ENCODE measurements at regions not wholly inside any gene's neighbourhood (a gene's known extent, or its start where the extent isn't known, plus 50 kb on each side); places are given as distances from the start of the nearest gene placed in this dataset.

DNA sequence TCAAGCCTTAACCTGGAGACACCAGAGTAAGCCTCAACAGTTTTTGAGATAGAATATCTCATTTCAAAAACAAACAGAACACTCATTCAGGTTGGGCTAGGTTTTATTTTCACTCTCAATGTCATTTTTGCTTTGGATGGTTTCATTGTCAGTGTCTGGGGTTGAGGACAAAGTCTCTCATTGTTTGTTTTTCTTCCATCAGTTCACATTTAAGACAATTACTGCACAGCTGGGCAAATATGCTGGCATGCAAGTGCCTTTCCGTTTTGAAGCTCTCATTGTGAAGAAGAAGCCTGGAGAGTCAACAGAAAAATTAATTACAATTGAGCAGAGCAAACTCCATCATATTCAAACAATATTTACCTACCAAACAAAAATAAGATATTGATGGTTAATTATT, 1050.0 kb downstream of the TBL1XR1 start:
- H3K4me3 ChIP-seq (ENCODE audit: low read depth, low read length): no peak overlapping the region
- ChIA-PET CTCF (no interaction called here), POLR2A (no interaction called here)
- TF ChIP-seq, protein P1, sequence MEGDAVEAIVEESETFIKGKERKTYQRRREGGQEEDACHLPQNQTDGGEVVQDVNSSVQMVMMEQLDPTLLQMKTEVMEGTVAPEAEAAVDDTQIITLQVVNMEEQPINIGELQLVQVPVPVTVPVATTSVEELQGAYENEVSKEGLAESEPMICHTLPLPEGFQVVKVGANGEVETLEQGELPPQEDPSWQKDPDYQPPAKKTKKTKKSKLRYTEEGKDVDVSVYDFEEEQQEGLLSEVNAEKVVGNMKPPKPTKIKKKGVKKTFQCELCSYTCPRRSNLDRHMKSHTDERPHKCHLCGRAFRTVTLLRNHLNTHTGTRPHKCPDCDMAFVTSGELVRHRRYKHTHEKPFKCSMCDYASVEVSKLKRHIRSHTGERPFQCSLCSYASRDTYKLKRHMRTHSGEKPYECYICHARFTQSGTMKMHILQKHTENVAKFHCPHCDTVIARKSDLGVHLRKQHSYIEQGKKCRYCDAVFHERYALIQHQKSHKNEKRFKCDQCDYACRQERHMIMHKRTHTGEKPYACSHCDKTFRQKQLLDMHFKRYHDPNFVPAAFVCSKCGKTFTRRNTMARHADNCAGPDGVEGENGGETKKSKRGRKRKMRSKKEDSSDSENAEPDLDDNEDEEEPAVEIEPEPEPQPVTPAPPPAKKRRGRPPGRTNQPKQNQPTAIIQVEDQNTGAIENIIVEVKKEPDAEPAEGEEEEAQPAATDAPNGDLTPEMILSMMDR (IDR thresholded peaks at IDR 0.05; ENCODE audit: insufficient read depth, low read depth, low read length): no peak
- no peaks in the 10 kb centered on the region for H3K36me3 ChIP-seq (ENCODE audit: control insufficient read depth, insufficient read depth, low read length)
- H3K27me3 ChIP-seq (ENCODE audit: control insufficient read depth, insufficient read depth, low read length): no peaks in the 10 kb centered on the region
- no peak for DNase-seq (ENCODE audit: low read depth)

DNA sequence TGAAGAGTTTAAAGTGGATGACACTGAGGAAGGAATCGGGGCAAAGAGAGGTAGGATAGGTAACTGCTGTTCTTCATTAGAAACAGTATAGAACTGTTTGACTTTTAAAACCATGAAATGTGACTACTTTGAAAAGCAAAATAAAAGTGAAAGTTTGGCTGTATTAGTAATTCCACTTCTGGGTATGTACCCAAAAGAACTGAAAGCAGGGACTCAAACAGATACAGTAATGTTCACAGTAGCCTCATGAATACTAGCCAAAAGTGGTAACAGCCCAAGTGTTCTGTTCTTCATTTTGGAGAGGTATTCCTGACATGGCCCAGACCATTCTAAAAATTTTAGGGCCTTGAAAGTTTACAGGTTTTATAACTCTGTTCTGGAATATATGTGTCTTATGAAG, 1055.4 kb downstream of the TBL1XR1 start:
- DNase-seq (ENCODE audit: low read depth): no peak
- TF ChIP-seq, protein P1 (IDR thresholded peaks at IDR 0.05; ENCODE audit: insufficient read depth, low read depth, low read length): no peak
- CTCF ChIA-PET: no interaction called here

DNA sequence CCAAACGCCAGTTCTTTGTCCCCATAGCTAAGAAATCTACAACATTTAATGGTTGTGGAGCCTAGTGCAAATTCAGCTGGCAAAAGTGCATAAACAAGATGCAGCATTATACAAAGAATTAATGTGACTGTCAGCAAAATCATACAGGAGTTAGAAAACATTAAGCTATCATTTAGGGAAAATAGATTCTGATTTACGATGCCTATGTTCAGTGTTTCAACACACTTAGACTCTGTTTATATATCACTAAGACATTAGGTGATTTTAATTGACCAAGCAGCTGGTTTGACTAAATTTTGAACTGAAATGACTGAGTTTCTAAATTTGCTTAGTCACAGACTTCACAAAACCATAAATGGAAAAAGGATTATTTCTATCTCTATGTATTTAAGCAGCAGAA, 1076.8 kb downstream of the TBL1XR1 start:
- CTCF ChIA-PET: interaction anchor here (1.6 kb wide), 1 partner anchor 15 kb away, joined by 3 read pairs; no protein-coding TSS in a partner anchor
- DNase-seq (ENCODE audit: low read depth): no peak

More for the DNA sequence above, 1055.4 kb downstream of the TBL1XR1 start:
- Histone ChIP-seq H3K36me3 (ENCODE audit: control insufficient read depth, insufficient read depth, low read length) (no peaks in the 10 kb centered on the region), H3K27me3 (ENCODE audit: control insufficient read depth, insufficient read depth, low read length) (no peaks in the 10 kb centered on the region), H3K4me3 (ENCODE audit: low read depth, low read length) (no peak overlapping the region)
- POLR2A ChIA-PET: no interaction called here

DNA sequence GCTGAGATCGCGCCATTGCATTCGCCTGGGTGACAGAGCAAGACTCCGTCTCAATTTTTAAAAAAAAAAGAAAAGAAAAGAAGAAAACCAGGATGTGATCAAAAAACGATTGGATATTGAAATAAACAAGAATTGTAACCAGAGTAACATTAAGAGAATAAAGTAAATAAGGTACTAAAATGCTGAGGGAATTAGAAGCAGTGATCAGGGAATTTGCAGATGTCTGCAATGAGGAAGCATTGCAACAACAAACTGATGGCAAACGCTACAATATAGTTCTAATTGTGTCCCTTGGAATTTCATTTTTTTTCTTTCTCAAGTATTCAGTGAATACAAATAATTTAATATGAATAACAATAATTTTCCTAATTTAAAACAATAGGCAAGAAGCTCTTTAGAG, 1077.5 kb downstream of the TBL1XR1 start:
- ChIA-PET CTCF (no interaction called here), POLR2A (no interaction called here)
- TF ChIP-seq, protein P1 (IDR thresholded peaks at IDR 0.05; ENCODE audit: insufficient read depth, low read depth, low read length): no peak
- Histone ChIP-seq H3K36me3 (ENCODE audit: control insufficient read depth, insufficient read depth, low read length) (no peaks in the 10 kb centered on the region), H3K4me3 (ENCODE audit: low read depth, low read length) (no peak overlapping the region), H3K27me3 (ENCODE audit: control insufficient read depth, insufficient read depth, low read length) (no peaks in the 10 kb centered on the region)
- no peak for DNase-seq (ENCODE audit: low read depth)

More for the DNA sequence above, 1076.8 kb downstream of the TBL1XR1 start:
- no peaks in the 10 kb centered on the region for H3K27me3 ChIP-seq (ENCODE audit: control insufficient read depth, insufficient read depth, low read length)
- no peak overlapping the region for H3K4me3 ChIP-seq (ENCODE audit: low read depth, low read length)
- TF ChIP-seq, protein P1 (IDR thresholded peaks at IDR 0.05; ENCODE audit: insufficient read depth, low read depth, low read length): no peak
- POLR2A ChIA-PET: no interaction called here
- no peaks in the 10 kb centered on the region for H3K36me3 ChIP-seq (ENCODE audit: control insufficient read depth, insufficient read depth, low read length)

DNA sequence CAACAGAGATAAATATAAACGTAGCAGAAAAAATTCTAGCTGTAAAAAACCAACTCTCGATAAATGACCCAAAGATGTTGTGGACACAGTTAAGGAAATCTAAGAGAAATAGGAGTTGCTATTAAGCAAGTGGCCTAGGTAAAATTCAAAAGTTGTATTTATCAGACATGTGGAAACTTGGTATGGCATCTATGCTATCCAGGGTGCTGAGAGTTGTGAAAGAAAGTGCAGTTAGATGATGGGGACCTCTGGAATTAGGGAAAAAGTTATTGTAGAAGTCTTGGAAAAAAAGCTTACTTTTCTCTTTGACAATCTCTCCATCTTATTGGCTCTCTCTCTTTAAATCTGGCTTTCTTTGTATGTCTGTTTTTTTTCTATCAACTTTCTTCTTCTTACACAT, 1090.9 kb downstream of the TBL1XR1 start:
- CTCF ChIA-PET: interaction anchor here (0.6 to 1.2 kb wide), 2 partner anchors 12 to 15 kb away, joined by 3 read pairs; no protein-coding TSS in a partner anchor
- Histone ChIP-seq H3K36me3 (ENCODE audit: control insufficient read depth, insufficient read depth, low read length) (no peaks in the 10 kb centered on the region), H3K27me3 (ENCODE audit: control insufficient read depth, insufficient read depth, low read length) (no peaks in the 10 kb centered on the region), H3K4me3 (ENCODE audit: low read depth, low read length) (no peak overlapping the region)
- DNase-seq (ENCODE audit: low read depth): no peak
- POLR2A ChIA-PET: no interaction called here
- TF ChIP-seq, protein P1 (IDR thresholded peaks at IDR 0.05; ENCODE audit: insufficient read depth, low read depth, low read length): no peak
